ENCODE measurements at regions not wholly inside any gene's neighbourhood (a gene's known extent, or its start where the extent isn't known, plus 50 kb on each side); places are given as distances from the start of the nearest gene placed in this dataset.

DNA sequence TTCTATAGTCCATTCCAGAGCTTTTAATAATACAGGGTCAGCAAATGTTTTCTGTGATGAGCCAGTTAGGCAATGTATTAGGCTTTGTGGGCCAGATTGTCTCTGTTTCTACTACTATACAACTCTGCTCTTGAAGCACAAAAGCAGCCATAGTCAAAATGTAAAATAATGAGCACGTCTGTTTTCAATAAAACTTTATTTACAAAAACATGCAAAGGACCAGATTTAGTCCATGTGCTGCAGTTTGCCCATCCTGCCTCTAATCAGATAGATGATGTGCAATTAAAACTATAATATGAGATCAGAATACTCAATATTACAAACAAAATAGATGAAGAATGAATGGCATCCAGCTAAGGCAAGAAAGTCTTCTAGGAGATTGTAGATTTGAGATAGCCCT is 127.8 kb upstream of the FRMPD4 start:
- Histone ChIP-seq H2AFZ (no peak overlapping the region), H3K4me1 (ENCODE audit: insufficient read depth) (no peaks in the 10 kb centered on the region), H3K27me3 (replicated peaks; ENCODE audit: insufficient read depth) (no peaks in the 10 kb centered on the region), H4K20me1 (ENCODE audit: insufficient read depth) (no peaks in the 10 kb centered on the region), H3K9me3 (ENCODE audit: low read depth) (no peaks in the 10 kb centered on the region), H3K36me3 (ENCODE audit: low read depth) (no peaks in the 10 kb centered on the region), H3F3A (ENCODE audit: insufficient read depth) (no peaks in the 10 kb centered on the region), H3K79me2 (ENCODE audit: insufficient read depth) (no peaks in the 10 kb centered on the region), H3K9ac (no peak overlapping the region), H3K27ac (no peak overlapping the region), H3K4me2 (ENCODE audit: unreplicated experiment) (no peak overlapping the region), H3K4me3 (no peak overlapping the region), H3K9me2 (ENCODE audit: insufficient read depth) (no peaks in the 10 kb centered on the region)
- WGBS, 2 experiments (ENCODE audit: low coverage in 1 of 2, low lambda C conversion rate in 2 of 2, missing lambda C conversion rate in 2 of 2): 0% methylated on average over 1 of the region's 1 CpG
- in situ Hi-C loops (cut with MboI): no loop called here
- no peak for DNase-seq
- TF ChIP-seq EZH2 (IDR thresholded peaks at IDR 0.05; ENCODE audit: insufficient read depth, poor library complexity, severe bottlenecking) (no peak), EZH2phosphoT487 (IDR thresholded peaks at IDR 0.05; ENCODE audit: insufficient read depth, low read depth) (no peak)

DNA sequence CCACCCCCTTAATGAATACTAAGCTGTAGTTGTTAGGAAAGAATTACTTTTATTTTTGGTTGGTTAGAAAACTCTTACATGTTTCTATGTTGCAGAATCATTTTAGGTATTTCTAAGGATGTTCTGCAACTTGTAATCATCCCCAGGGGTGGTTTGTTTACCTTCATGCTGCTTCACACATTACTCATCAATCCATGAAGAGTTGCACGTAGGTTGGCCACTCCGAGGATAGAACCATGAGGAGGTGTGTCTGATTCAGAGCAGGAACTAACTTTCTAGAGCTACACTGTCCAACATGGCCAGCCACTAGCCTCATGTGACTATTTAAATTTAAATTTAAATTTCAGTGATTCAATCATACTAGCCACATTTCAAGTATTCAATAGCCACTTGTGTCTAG is 127.2 kb upstream of the FRMPD4 start:
- Histone ChIP-seq H3K9me3 (ENCODE audit: low read depth) (no peaks in the 10 kb centered on the region), H3K27ac (no peak overlapping the region), H3K27me3 (replicated peaks; ENCODE audit: insufficient read depth) (no peaks in the 10 kb centered on the region), H3K4me3 (no peak overlapping the region), H3F3A (ENCODE audit: insufficient read depth) (no peaks in the 10 kb centered on the region), H3K4me2 (ENCODE audit: unreplicated experiment) (no peak overlapping the region), H3K4me1 (ENCODE audit: insufficient read depth) (no peaks in the 10 kb centered on the region), H3K79me2 (ENCODE audit: insufficient read depth) (no peaks in the 10 kb centered on the region), H3K9me2 (ENCODE audit: insufficient read depth) (no peaks in the 10 kb centered on the region), H3K36me3 (ENCODE audit: low read depth) (no peaks in the 10 kb centered on the region), H4K20me1 (ENCODE audit: insufficient read depth) (no peaks in the 10 kb centered on the region), H3K9ac (no peak overlapping the region), H2AFZ (no peak overlapping the region)
- no peak for TF ChIP-seq EZH2 (IDR thresholded peaks at IDR 0.05; ENCODE audit: insufficient read depth, poor library complexity, severe bottlenecking)
- no peak for TF ChIP-seq EZH2phosphoT487 (IDR thresholded peaks at IDR 0.05; ENCODE audit: insufficient read depth, low read depth)
- 23 to 34% methylated on average over 2 of the region's 2 CpGs for WGBS, 2 experiments (ENCODE audit: low coverage in 1 of 2, low lambda C conversion rate in 2 of 2, missing lambda C conversion rate in 2 of 2)
- DNase-seq: peak; percentile 31
- in situ Hi-C loops (cut with MboI): no loop called here

DNA sequence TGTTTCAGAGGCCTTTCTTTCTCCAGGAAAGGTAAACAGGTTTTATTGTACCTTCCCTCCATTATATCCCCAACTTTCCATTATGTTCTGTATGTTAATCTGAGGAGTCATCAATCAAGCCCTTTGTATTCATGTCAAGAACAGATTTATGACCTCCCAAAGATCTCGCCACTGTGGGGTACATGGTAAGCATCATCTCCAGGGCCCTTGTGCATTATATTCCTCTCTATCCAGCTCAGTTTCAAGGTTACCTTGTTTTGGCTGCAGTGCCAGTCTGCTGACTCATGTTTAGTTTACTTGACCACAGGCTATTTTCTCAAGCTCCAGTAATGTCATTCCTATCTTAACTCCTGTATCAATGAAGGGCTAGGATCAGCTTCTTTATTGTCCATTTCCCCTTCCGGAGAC is 125.1 kb upstream of the FRMPD4 start:
- H3F3A ChIP-seq (ENCODE audit: insufficient read depth): no peaks in the 10 kb centered on the region

DNA sequence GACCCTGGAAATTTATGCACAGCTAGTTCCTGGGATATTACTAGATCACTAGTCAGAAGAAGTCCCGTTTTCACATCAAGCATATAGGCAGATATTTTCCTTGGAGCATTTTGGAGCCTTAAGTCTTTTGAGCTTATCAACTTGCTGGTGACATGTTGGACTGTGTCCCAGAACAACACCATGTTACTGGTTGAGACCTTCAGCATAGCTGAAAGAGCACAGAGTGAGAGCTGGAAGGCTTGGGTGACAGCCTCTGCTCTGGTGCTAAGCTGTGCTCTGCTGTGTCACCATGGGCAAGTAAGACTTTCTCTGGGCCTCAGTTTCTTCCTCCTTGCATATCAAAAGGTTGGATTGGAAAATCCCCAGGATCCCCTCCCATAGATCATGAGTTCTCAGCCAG is 116.6 kb upstream of the FRMPD4 start:
- Histone ChIP-seq H3K4me1 (ENCODE audit: insufficient read depth) (no peaks in the 10 kb centered on the region), H3K36me3 (ENCODE audit: low read depth) (no peaks in the 10 kb centered on the region), H3K4me2 (ENCODE audit: unreplicated experiment) (no peak overlapping the region), H3K9me2 (ENCODE audit: insufficient read depth) (no peaks in the 10 kb centered on the region), H3K27me3 (replicated peaks; ENCODE audit: insufficient read depth) (no peaks in the 10 kb centered on the region; the same call in 1 of the 2 replicates), H4K20me1 (ENCODE audit: insufficient read depth) (no peaks in the 10 kb centered on the region), H3F3A (ENCODE audit: insufficient read depth) (no peaks in the 10 kb centered on the region), H2AFZ (no peak overlapping the region), H3K9ac (no peak overlapping the region), H3K79me2 (ENCODE audit: insufficient read depth) (no peaks in the 10 kb centered on the region), H3K4me3 (no peak overlapping the region), H3K9me3 (ENCODE audit: low read depth) (no peaks in the 10 kb centered on the region), H3K27ac (no peak overlapping the region)
- TF ChIP-seq EZH2phosphoT487 (IDR thresholded peaks at IDR 0.05; ENCODE audit: insufficient read depth, low read depth) (no peak), EZH2 (IDR thresholded peaks at IDR 0.05; ENCODE audit: insufficient read depth, poor library complexity, severe bottlenecking) (no peak)
- DNase-seq: no peak
- WGBS, 2 experiments (ENCODE audit: low coverage in 1 of 2, low lambda C conversion rate in 2 of 2, missing lambda C conversion rate in 2 of 2): 0% methylated on average over 1 of the region's 1 CpG
- in situ Hi-C loops (cut with MboI): no loop called here

More for the DNA sequence above, 125.1 kb upstream of the FRMPD4 start:
- Histone ChIP-seq H3K9ac (no peak overlapping the region), H3K36me3 (ENCODE audit: low read depth) (no peaks in the 10 kb centered on the region), H4K20me1 (ENCODE audit: insufficient read depth) (no peaks in the 10 kb centered on the region), H2AFZ (no peak overlapping the region), H3K9me3 (ENCODE audit: low read depth) (no peaks in the 10 kb centered on the region), H3K27ac (no peak overlapping the region), H3K4me3 (no peak overlapping the region), H3K4me2 (ENCODE audit: unreplicated experiment) (no peak overlapping the region), H3K9me2 (ENCODE audit: insufficient read depth) (no peaks in the 10 kb centered on the region), H3K4me1 (ENCODE audit: insufficient read depth) (no peaks in the 10 kb centered on the region), H3K79me2 (ENCODE audit: insufficient read depth) (no peaks in the 10 kb centered on the region), H3K27me3 (replicated peaks; ENCODE audit: insufficient read depth) (no peaks in the 10 kb centered on the region)
- in situ Hi-C loops (cut with MboI): no loop called here
- WGBS, 2 experiments (ENCODE audit: low coverage in 1 of 2, low lambda C conversion rate in 2 of 2, missing lambda C conversion rate in 2 of 2): 5 to 13% methylated on average over 2 of the region's 2 CpGs
- peak; percentile 26 for DNase-seq
- TF ChIP-seq EZH2 (IDR thresholded peaks at IDR 0.05; ENCODE audit: insufficient read depth, poor library complexity, severe bottlenecking) (no peak), EZH2phosphoT487 (IDR thresholded peaks at IDR 0.05; ENCODE audit: insufficient read depth, low read depth) (no peak)

DNA sequence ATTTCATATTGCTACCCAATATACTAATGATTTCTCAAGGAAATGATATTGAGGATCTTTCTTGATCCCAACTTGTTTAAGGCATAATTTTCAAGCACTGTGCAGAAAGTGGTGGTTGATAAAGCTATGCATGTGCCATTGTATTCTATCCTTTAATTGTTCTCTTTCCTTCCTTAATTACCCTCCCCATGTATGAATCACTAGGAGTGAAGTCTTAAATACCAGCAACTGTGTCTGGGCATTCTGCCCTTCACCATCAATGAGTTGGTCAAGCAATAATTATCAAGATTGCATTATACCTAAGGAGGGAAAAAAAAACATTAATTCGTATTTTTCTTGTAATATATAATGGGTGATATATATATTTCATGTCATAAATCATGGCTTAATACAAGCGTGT is 111.8 kb upstream of the FRMPD4 start:
- H3F3A ChIP-seq (ENCODE audit: insufficient read depth): no peaks in the 10 kb centered on the region
- H3K9ac ChIP-seq: no peak overlapping the region
- DNase-seq: no peak
- H3K4me3 ChIP-seq: no peak overlapping the region
- 13 to 18% methylated on average over 2 of the region's 2 CpGs for whole genome bisulfite sequencing, 2 experiments (ENCODE audit: low coverage in 1 of 2, low lambda C conversion rate in 2 of 2, missing lambda C conversion rate in 2 of 2)
- H3K4me2 ChIP-seq (ENCODE audit: unreplicated experiment): no peak overlapping the region
- no peaks in the 10 kb centered on the region for H3K36me3 ChIP-seq (ENCODE audit: low read depth)
- no peaks in the 10 kb centered on the region for H3K9me2 ChIP-seq (ENCODE audit: insufficient read depth)
- H3K27ac ChIP-seq: no peak overlapping the region
- in situ Hi-C loops (cut with MboI): no loop called here
- no peak overlapping the region for H2AFZ ChIP-seq
- TF ChIP-seq EZH2phosphoT487 (IDR thresholded peaks at IDR 0.05; ENCODE audit: insufficient read depth, low read depth) (no peak), EZH2 (IDR thresholded peaks at IDR 0.05; ENCODE audit: insufficient read depth, poor library complexity, severe bottlenecking) (no peak)
- no peaks in the 10 kb centered on the region; the same call in 1 of the 2 replicates for H3K27me3 ChIP-seq (replicated peaks; ENCODE audit: insufficient read depth)
- no peaks in the 10 kb centered on the region for H3K4me1 ChIP-seq (ENCODE audit: insufficient read depth)
- no peaks in the 10 kb centered on the region for H3K79me2 ChIP-seq (ENCODE audit: insufficient read depth)
- H4K20me1 ChIP-seq (ENCODE audit: insufficient read depth): no peaks in the 10 kb centered on the region
- no peaks in the 10 kb centered on the region for H3K9me3 ChIP-seq (ENCODE audit: low read depth)

All from GM23248 (cell line).